ENCODE measurements at regions not wholly inside any gene's neighbourhood (a gene's known extent, or its start where the extent isn't known, plus 50 kb on each side); places are given as distances from the start of the nearest gene placed in this dataset.

DNA sequence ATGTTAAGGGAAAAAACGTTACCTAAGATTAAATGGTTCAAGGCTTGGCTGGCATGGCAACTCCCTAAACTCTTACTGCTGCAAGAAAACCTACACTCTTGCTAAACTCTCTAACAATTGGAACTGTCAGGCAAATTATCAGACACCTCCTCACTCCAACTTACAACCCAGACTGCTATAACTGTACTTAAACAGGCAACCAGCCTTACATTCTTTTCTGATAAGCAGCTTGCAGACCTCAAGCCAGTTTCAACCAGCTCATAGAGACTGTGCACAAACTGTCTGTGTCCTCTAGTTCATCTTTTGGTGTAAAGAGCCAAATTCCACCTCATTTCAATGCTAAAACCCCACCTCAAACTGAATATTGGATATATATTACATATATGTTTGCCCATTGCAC is 504.9 kb downstream of the UBE2NL start:
- Mint-ChIP-seq H3K9me3 (no peaks in the 10 kb centered on the region), H3K27me3 (ENCODE audit: low read depth) (no peaks in the 10 kb centered on the region), H3K4me1 (ENCODE audit: low read depth) (no peaks in the 10 kb centered on the region), H3K27ac (no peak overlapping the region), H3K4me3 (no peak overlapping the region), H3K36me3 (ENCODE audit: insufficient read depth in 2 of 2) (no peaks in the 10 kb centered on the region)
- DNase-seq (no peak), ATAC-seq (replicated peaks in 1 of 2) (no peak)

All from activated T-cell treated with anti-CD3 and anti-CD28 coated beads, Interleukin-2, amount 50 U/mL, for 72 hours (primary cell).